ENCODE measurements at regions not wholly inside any gene's neighbourhood (a gene's known extent, or its start where the extent isn't known, plus 50 kb on each side); places are given as distances from the start of the nearest gene placed in this dataset.

DNA sequence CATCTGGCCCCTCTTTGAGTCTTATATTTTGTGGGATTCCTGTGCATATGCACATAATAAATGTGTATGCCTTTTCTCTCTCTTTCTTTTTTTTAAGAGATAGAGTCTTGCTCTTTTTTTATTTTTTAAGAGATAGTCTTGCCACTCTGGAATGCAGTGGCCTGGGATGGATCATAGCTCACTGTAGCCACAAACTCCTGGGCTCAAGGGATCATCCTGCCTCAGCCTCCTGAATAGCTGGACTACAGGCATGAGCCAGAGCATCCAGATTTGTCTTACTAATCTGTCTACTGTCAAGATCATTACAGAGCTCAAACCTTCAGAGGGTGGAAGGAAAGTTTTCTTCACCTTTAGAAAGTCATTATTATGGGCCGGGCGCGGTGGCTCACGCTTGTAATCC, 342.2 kb upstream of the LRRTM4 start:
- TF ChIP-seq, protein P1, sequence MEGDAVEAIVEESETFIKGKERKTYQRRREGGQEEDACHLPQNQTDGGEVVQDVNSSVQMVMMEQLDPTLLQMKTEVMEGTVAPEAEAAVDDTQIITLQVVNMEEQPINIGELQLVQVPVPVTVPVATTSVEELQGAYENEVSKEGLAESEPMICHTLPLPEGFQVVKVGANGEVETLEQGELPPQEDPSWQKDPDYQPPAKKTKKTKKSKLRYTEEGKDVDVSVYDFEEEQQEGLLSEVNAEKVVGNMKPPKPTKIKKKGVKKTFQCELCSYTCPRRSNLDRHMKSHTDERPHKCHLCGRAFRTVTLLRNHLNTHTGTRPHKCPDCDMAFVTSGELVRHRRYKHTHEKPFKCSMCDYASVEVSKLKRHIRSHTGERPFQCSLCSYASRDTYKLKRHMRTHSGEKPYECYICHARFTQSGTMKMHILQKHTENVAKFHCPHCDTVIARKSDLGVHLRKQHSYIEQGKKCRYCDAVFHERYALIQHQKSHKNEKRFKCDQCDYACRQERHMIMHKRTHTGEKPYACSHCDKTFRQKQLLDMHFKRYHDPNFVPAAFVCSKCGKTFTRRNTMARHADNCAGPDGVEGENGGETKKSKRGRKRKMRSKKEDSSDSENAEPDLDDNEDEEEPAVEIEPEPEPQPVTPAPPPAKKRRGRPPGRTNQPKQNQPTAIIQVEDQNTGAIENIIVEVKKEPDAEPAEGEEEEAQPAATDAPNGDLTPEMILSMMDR (conservative IDR thresholded peaks at IDR 0.05 in 1 of 2, IDR thresholded peaks at IDR 0.05 in 1 of 2; ENCODE audit: low read depth in 1 of 2, low read length in 2 of 2) = no peak
- TF ChIP-seq EZH2 (IDR thresholded peaks at IDR 0.05; ENCODE audit: low read length, missing control alignments) = no peak
